Peyer's patch (tissue), 4 donors: ENCODE measurements at regions not wholly inside any gene's neighbourhood (a gene's known extent, or its start where the extent isn't known, plus 50 kb on each side); places are given as distances from the start of the nearest gene placed in this dataset.

Experiments
- POLR2A ChIP-seq, 2 donors: fragments of 450-650 bp; IDR thresholded peaks; one replicate each; pipeline ENCODE4 v1.5.1; 2017; ENCODE audit warnings: antibody characterized with exemption in 2 of 2, mild to moderate bottlenecking in 2 of 2, moderate library complexity in 2 of 2
- TF ChIP-seq, protein P1 (sequence below), 6 experiments: fragments of 450-650 bp in 4 of 6; fragments of 200-600 bp in 2 of 6; sonication (generic) in 1 of 6; IDR thresholded peaks; one replicate each; pipeline ENCODE4 v1.5.1; 2017 to 2019; ENCODE audit warnings: antibody characterized with exemption in 6 of 6, mild to moderate bottlenecking in 3 of 6, moderate library complexity in 1 of 6

DNA sequence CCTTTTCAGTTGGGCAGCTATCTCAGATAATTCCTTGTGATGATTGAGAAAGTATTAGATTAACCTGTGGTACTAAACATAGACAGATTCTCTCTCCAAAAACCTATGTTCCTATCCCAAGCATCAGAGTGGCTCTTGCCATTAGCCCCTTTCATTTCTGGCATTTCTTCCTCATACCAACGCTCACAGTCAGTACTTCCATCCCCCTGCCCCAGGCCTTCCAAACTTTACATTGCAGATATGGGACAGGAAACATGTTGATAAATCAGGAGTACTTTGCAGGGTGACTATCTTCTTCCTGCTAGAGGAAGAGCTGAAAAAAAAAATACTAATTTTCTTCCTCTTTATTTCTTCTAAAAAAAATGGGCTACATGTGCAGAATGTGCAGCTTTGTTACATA is 442.6 kb upstream of the RGMB start:
- TF ChIP-seq, protein P1, sequence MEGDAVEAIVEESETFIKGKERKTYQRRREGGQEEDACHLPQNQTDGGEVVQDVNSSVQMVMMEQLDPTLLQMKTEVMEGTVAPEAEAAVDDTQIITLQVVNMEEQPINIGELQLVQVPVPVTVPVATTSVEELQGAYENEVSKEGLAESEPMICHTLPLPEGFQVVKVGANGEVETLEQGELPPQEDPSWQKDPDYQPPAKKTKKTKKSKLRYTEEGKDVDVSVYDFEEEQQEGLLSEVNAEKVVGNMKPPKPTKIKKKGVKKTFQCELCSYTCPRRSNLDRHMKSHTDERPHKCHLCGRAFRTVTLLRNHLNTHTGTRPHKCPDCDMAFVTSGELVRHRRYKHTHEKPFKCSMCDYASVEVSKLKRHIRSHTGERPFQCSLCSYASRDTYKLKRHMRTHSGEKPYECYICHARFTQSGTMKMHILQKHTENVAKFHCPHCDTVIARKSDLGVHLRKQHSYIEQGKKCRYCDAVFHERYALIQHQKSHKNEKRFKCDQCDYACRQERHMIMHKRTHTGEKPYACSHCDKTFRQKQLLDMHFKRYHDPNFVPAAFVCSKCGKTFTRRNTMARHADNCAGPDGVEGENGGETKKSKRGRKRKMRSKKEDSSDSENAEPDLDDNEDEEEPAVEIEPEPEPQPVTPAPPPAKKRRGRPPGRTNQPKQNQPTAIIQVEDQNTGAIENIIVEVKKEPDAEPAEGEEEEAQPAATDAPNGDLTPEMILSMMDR (IDR thresholded peaks at IDR 0.05): no peak
- TF ChIP-seq POLR2A (IDR thresholded peaks at IDR 0.05): no peak
